Brain microvascular endothelial cell (primary cell): ENCODE measurements at regions not wholly inside any gene's neighbourhood (a gene's known extent, or its start where the extent isn't known, plus 50 kb on each side); places are given as distances from the start of the nearest gene placed in this dataset.
"Not testable (repeated sequence)": the region's sequence is repeated elsewhere in the genome, so short reads cannot be mapped to it uniquely, and the experiment has no call there.

Source experiments
- DNase-seq: peaks from one replicate; pipeline ENCODE4 v3.0.0-alpha.2; 2020
- H3K27ac ChIP-seq: fragments of 250-450 bp; sonication (Bioruptor Pico); 2 replicates; pipeline ENCODE4 v1.5.1; 2020; ENCODE audit warnings: mild to moderate bottlenecking, moderate library complexity
- H3K27me3 ChIP-seq: fragments of 250-450 bp; sonication (Bioruptor Pico); replicated peaks from 2 replicates; pipeline ENCODE4 v1.5.1; 2020; ENCODE audit warnings: mild to moderate bottlenecking
- H3K36me3 ChIP-seq: fragments of 250-450 bp; sonication (Bioruptor Pico); replicated peaks from 2 replicates; pipeline ENCODE4 v1.5.1; 2020; ENCODE audit warnings: mild to moderate bottlenecking
- H3K4me3 ChIP-seq: 2 replicates; pipeline ENCODE4 v1.5.1; 2011; ENCODE audit warnings: low read depth, mild to moderate bottlenecking, control low read depth, low read length, moderate library complexity
- CTCF ChIP-seq: IDR thresholded peaks from 2 replicates; pipeline ENCODE4 v1.5.1; 2011; ENCODE audit warnings: low read depth, mild to moderate bottlenecking, moderate library complexity, low read length, control low read depth, inconsistent platforms; ENCODE audit errors: missing control alignments
- in situ Hi-C: cut with HindIII; loops from 2 replicates; pipeline ENCODE4 v1.10.0; 2017; ENCODE audit warnings: low sequenced_read_pairs, low pct_ligation_motif_present

GRCh38 chr17:77831474-77832179, 126.9 kb upstream of the TNRC6C start:
- Histone ChIP-seq H3K27ac (peak overlapping the region; percentile 83), H3K27me3 (no peaks in the 10 kb centered on the region), H3K4me3 (no peak overlapping the region), H3K36me3 (no peaks in the 10 kb centered on the region)
- DNase-seq: peak; percentile 92
- no peak for TF ChIP-seq CTCF
- in situ Hi-C loops: no loop called here

GRCh38 chr17:77832180-77832560, 126.3 kb upstream of the TNRC6C start:
- Histone ChIP-seq H3K27me3 (no peaks in the 10 kb centered on the region), H3K4me3 (no peak overlapping the region), H3K27ac (peak overlapping the region; percentile 83), H3K36me3 (no peaks in the 10 kb centered on the region)
- no peak for DNase-seq
- in situ Hi-C loops: no loop called here
- no peak for TF ChIP-seq CTCF

GRCh38 chr17:77833769-77834168, 124.7 kb upstream of the TNRC6C start:
- in situ Hi-C loops: no loop called here
- no peaks in the 10 kb centered on the region for H3K27me3 ChIP-seq
- DNase-seq: no peak
- no peak for TF ChIP-seq CTCF
- no peak overlapping the region for H3K4me3 ChIP-seq
- H3K27ac ChIP-seq: no peak overlapping the region
- no peaks in the 10 kb centered on the region for H3K36me3 ChIP-seq

- no peak for TF ChIP-seq CTCF
- H3K27me3 ChIP-seq: no peaks in the 10 kb centered on the region
- peak overlapping the region; percentile 55 for H3K27ac ChIP-seq
- in situ Hi-C loops: no loop called here
- H3K4me3 ChIP-seq: no peak overlapping the region
- H3K36me3 ChIP-seq: no peaks in the 10 kb centered on the region
- DNase-seq: peak; percentile 93
Measured at GRCh38 chr17:77834170-77835115, 124.1 kb upstream of the TNRC6C start.

GRCh38 chr17:77836557-77837041, 121.9 kb upstream of the TNRC6C start:
- TF ChIP-seq CTCF: no peak
- no peaks in the 10 kb centered on the region for H3K36me3 ChIP-seq
- in situ Hi-C loops: no loop called here
- no peak for DNase-seq
- no peak overlapping the region for H3K27ac ChIP-seq
- H3K27me3 ChIP-seq: no peaks in the 10 kb centered on the region
- H3K4me3 ChIP-seq: no peak overlapping the region

- H3K36me3 ChIP-seq, H3K27me3 ChIP-seq, H3K27ac ChIP-seq, DNase-seq, in situ Hi-C loops, H3K4me3 ChIP-seq: not testable (repeated sequence)
Measured at GRCh38 chr17:77837072-77837471, 121.4 kb upstream of the TNRC6C start.
